Natural killer cell (primary cell): ENCODE measurements at regions not wholly inside any gene's neighbourhood (a gene's known extent, or its start where the extent isn't known, plus 50 kb on each side); places are given as distances from the start of the nearest gene placed in this dataset.

ENCODE experiments used
- ATAC-seq, 3 donors: fragments of 150-1000 bp in 2 of 3; fragments of 200-7000 bp in 1 of 3; cut with Tn5 transposase; 1 replicate in 1 of 3; 2 replicates in 2 of 3; pipeline ENCODE4 v1.10.0; 2021; ENCODE audit warnings: mild to moderate bottlenecking in 2 of 3, moderate library complexity in 2 of 3
- DNase-seq, 2 donors: peaks; one replicate each; pipeline versions ENCODE4 v3.0.0 to v3.0.0-alpha.2; 2013 to 2021; ENCODE audit warnings: mixed read lengths in 1 of 2
- H3K27ac ChIP-seq: one replicate; pipeline ENCODE4 v1.5.1; 2013; ENCODE audit warnings: mild to moderate bottlenecking, low read length
- H3K27me3 ChIP-seq: one replicate; pipeline ENCODE4 v1.6.1; 2013; ENCODE audit warnings: low read length; ENCODE audit not compliant: control insufficient read depth, insufficient read depth
- H3K36me3 ChIP-seq: one replicate; pipeline ENCODE4 v1.6.1; 2013; ENCODE audit warnings: low read length; ENCODE audit not compliant: control insufficient read depth, insufficient read depth
- H3K4me1 ChIP-seq: one replicate; pipeline ENCODE4 v1.6.1; 2013; ENCODE audit warnings: low read length; ENCODE audit not compliant: control insufficient read depth, insufficient read depth
- H3K4me3 ChIP-seq: one replicate; pipeline ENCODE4 v1.5.1; 2013; ENCODE audit warnings: low read length
- H3K9me3 ChIP-seq: one replicate; pipeline ENCODE4 v1.6.1; 2013; ENCODE audit warnings: low read length; ENCODE audit not compliant: control insufficient read depth, insufficient read depth
- H3K27ac Mint-ChIP-seq, 2 donors: one replicate each; pipeline ENCODE4 v1.8.0; 2022; ENCODE audit warnings: mild to moderate bottlenecking in 2 of 2, mixed read lengths in 2 of 2, moderate library complexity in 1 of 2
- H3K27me3 Mint-ChIP-seq, 2 donors: one replicate each; pipeline ENCODE4 v1.8.0; 2022; ENCODE audit warnings: low read depth in 2 of 2, mixed read lengths in 2 of 2
- H3K36me3 Mint-ChIP-seq: one replicate; pipeline ENCODE4 v1.8.0; 2022; ENCODE audit warnings: mixed read lengths
- H3K4me1 Mint-ChIP-seq, 2 donors: one replicate each; pipeline ENCODE4 v1.8.0; 2022; ENCODE audit warnings: mixed read lengths in 2 of 2
- H3K4me3 Mint-ChIP-seq: one replicate; pipeline ENCODE4 v1.8.0; 2022; ENCODE audit warnings: mild to moderate bottlenecking, moderate library complexity, mixed read lengths
- H3K9me3 Mint-ChIP-seq, 2 donors: one replicate each; pipeline ENCODE4 v1.8.0; 2022; ENCODE audit warnings: mixed read lengths in 2 of 2
- WGBS: methylation state at CpG from one replicate; pipeline ENCODE4 v1.1.7; 2013; ENCODE audit warnings: missing lambda C conversion rate; ENCODE audit not compliant: insufficient coverage; 5-methylcytosine and 5-hydroxymethylcytosine counted together
- intact Hi-C: fragments of 100-400 bp; cut with micrococcal nuclease; formaldehyde crosslinking; loops from one replicate; pipeline ENCODE4 v1.14.2; 2022
- TF ChIP-seq, protein P1 (sequence below): fragments of 200-600 bp; IDR thresholded peaks from one replicate; pipeline ENCODE4 v1.8.0; 2022; ENCODE audit warnings: antibody characterized with exemption

DNA sequence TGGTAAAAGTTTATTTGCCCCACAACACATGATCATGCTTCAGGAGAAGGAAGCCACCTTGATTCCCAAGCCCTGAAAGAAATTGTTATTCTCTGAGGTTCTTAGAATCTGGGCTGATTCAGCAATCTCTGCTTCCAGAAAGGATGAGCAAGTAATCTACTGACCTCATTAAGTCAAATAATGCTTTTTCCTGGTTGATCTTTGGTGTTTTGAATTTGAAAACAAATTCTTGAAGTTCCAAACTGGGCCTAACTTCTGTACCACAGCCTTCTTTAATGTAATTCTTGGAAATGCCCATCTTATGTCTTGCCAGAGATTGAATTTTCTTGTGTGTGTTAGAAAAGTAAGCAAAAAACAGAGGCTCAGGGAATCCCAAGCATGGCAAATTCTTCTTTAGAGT is 319.2 kb upstream of the DDHD1 start:
- no peak overlapping the region for H3K27ac ChIP-seq
- Mint-ChIP-seq H3K36me3 (no peaks in the 10 kb centered on the region), H3K4me3 (no peak overlapping the region), H3K27me3 (no peaks in the 10 kb centered on the region), H3K9me3 (no peaks in the 10 kb centered on the region), H3K4me1 (no peaks in the 10 kb centered on the region), H3K27ac (no peak overlapping the region)
- ATAC-seq (no peak), DNase-seq (no peak)
- no peak overlapping the region for H3K4me3 ChIP-seq
- H3K27me3 ChIP-seq, result no peaks in the 10 kb centered on the region
- H3K36me3 ChIP-seq, result no peaks in the 10 kb centered on the region
- intact Hi-C loops, result no loop called here
- H3K9me3 ChIP-seq, result peaks cover 3% of the 10 kb centered on the region
- TF ChIP-seq, protein P1, sequence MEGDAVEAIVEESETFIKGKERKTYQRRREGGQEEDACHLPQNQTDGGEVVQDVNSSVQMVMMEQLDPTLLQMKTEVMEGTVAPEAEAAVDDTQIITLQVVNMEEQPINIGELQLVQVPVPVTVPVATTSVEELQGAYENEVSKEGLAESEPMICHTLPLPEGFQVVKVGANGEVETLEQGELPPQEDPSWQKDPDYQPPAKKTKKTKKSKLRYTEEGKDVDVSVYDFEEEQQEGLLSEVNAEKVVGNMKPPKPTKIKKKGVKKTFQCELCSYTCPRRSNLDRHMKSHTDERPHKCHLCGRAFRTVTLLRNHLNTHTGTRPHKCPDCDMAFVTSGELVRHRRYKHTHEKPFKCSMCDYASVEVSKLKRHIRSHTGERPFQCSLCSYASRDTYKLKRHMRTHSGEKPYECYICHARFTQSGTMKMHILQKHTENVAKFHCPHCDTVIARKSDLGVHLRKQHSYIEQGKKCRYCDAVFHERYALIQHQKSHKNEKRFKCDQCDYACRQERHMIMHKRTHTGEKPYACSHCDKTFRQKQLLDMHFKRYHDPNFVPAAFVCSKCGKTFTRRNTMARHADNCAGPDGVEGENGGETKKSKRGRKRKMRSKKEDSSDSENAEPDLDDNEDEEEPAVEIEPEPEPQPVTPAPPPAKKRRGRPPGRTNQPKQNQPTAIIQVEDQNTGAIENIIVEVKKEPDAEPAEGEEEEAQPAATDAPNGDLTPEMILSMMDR, result no peak
- no peaks in the 10 kb centered on the region for H3K4me1 ChIP-seq

DNA sequence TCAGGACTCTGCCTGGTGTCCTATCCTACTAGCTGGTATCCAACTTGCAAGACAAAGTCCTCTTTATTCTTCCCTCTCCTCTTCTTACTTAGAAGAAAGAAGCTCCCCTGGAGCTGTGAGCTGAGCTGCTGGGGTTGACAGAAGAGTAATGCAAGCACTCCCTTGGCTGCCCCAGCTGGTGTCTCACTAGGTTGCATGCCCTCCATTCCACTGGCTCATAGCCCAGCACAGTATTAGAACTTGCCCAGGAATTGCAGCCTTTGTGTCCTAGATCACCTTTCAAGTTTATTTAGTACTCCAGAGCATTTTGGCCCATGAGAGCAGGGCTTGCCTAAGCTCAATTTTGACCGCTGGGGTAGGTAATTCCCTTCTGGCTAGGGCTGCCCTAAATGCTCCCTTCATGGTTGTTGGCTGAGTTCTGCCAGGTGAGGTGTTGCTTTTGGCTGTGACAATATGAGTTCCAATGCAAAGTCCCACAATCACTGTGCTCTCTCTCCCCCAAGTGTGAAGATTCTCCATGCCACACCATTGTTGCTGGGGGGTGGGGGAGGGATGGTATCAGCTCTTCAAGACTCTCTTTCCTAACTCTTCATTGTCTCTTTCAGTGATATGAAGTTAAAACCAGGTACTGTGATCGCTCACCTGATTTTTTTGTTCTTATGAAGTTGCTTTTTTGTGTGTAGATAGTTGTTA is 317.4 kb upstream of the DDHD1 start:
- Mint-ChIP-seq H3K4me3 (no peak overlapping the region), H3K27me3 (no peaks in the 10 kb centered on the region), H3K27ac (no peak overlapping the region), H3K36me3 (no peaks in the 10 kb centered on the region), H3K4me1 (no peaks in the 10 kb centered on the region), H3K9me3 (no peaks in the 10 kb centered on the region)
- no peak overlapping the region for H3K27ac ChIP-seq
- ATAC-seq, result no peak
- peaks cover 3% of the 10 kb centered on the region for H3K9me3 ChIP-seq
- H3K36me3 ChIP-seq, result no peaks in the 10 kb centered on the region
- DNase-seq, result no peak
- intact Hi-C loops, result no loop called here
- no peak overlapping the region for H3K4me3 ChIP-seq
- H3K27me3 ChIP-seq, result no peaks in the 10 kb centered on the region
- WGBS, result 65% methylated on average over 2 of the region's 2 CpGs
- TF ChIP-seq, protein P1, result no peak
- no peaks in the 10 kb centered on the region for H3K4me1 ChIP-seq

DNA sequence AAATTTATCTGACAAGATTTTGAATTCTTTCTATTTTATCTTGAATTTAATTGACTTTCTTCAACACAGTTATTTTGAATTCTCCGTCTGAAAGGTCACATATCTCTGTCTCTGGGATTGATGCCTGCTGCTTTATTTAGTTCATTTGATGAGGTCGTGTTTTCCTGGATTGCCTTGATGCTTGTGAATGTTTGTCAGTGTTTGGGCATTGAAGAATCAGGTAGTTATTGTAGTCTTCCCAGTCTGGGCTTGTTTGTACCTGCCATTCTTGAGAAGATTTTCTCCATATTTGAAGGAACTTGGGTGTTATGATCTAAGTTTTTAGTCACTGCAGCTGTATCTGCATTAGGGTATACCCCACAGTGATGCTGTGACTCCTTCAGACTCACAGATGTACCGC is 315.8 kb upstream of the DDHD1 start:
- 92% methylated on average over 3 of the region's 3 CpGs for WGBS
- intact Hi-C loops, result no loop called here
- H3K4me1 ChIP-seq, result no peaks in the 10 kb centered on the region
- TF ChIP-seq, protein P1, result no peak
- H3K4me3 ChIP-seq, result no peak overlapping the region
- no peaks in the 10 kb centered on the region for H3K36me3 Mint-ChIP-seq
- H3K27me3 ChIP-seq, result no peaks in the 10 kb centered on the region
- DNase-seq (no peak), ATAC-seq (no peak)
- no peaks in the 10 kb centered on the region for H3K36me3 ChIP-seq
- no peaks in the 10 kb centered on the region for H3K27me3 Mint-ChIP-seq
- no peak overlapping the region for H3K4me3 Mint-ChIP-seq
- H3K27ac Mint-ChIP-seq, result no peak overlapping the region
- H3K9me3 Mint-ChIP-seq, result peaks cover 3 to 4% of the 10 kb centered on the region in 2 donors
- no peaks in the 10 kb centered on the region for H3K4me1 Mint-ChIP-seq
- H3K9me3 ChIP-seq, result peaks cover 3% of the 10 kb centered on the region
- no peak overlapping the region for H3K27ac ChIP-seq

DNA sequence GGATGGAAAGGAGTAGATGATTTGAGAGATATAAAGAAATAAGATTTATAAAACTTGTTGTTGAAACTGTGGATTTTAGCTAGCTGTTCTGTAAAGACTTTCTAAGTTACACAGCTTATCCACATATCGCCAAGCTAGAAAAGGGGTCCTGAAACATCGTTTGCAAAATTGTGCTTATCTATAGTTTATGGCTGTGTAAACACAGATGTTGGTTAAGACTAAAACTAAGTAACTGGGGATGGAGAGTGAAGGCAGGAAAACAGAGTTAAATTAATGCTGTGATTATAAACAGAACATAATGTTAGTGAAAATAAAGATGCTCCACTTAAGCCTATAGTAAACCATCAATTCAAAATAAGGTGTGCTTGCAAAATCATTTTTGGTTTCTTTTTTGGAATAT is 311.3 kb upstream of the DDHD1 start:
- no peak overlapping the region for H3K4me3 Mint-ChIP-seq
- TF ChIP-seq, protein P1, result no peak
- Histone ChIP-seq H3K4me3 (no peak overlapping the region), H3K36me3 (no peaks in the 10 kb centered on the region), H3K9me3 (peaks cover 1% of the 10 kb centered on the region), H3K27ac (no peak overlapping the region), H3K27me3 (no peaks in the 10 kb centered on the region), H3K4me1 (no peaks in the 10 kb centered on the region)
- peaks cover 0 to 3% of the 10 kb centered on the region in 2 donors for H3K27me3 Mint-ChIP-seq
- peaks cover 6 to 12% of the 10 kb centered on the region in 2 donors for H3K9me3 Mint-ChIP-seq
- H3K27ac Mint-ChIP-seq, result no peak overlapping the region
- H3K4me1 Mint-ChIP-seq, result no peaks in the 10 kb centered on the region
- DNase-seq (no peak), ATAC-seq (no peak)
- intact Hi-C loops, result no loop called here
- no peaks in the 10 kb centered on the region for H3K36me3 Mint-ChIP-seq
- 75% methylated on average over 2 of the region's 2 CpGs for WGBS
